ENCODE measurements at regions not wholly inside any gene's neighbourhood (a gene's known extent, or its start where the extent isn't known, plus 50 kb on each side); places are given as distances from the start of the nearest gene placed in this dataset.

- no peak for TF ChIP-seq POLR2A (IDR thresholded peaks at IDR 0.05; ENCODE audit: low read depth, low read length)
- no peak for TF ChIP-seq TAF1 (IDR thresholded peaks at IDR 0.05; ENCODE audit: borderline replicate concordance, low read depth, low read length)
- TF ChIP-seq POLR2AphosphoS5 (IDR thresholded peaks at IDR 0.05; ENCODE audit: low read depth, low read length): no peak
These were observed 1822.4 kb upstream of the SEL1L start for GRCh38 chr14:83356080-83356479.
